ENCODE measurements at regions not wholly inside any gene's neighbourhood (a gene's known extent, or its start where the extent isn't known, plus 50 kb on each side); places are given as distances from the start of the nearest gene placed in this dataset.
A peak's percentile ranks its signal among the peaks of the same experiment; 100 is the strongest.

DNA sequence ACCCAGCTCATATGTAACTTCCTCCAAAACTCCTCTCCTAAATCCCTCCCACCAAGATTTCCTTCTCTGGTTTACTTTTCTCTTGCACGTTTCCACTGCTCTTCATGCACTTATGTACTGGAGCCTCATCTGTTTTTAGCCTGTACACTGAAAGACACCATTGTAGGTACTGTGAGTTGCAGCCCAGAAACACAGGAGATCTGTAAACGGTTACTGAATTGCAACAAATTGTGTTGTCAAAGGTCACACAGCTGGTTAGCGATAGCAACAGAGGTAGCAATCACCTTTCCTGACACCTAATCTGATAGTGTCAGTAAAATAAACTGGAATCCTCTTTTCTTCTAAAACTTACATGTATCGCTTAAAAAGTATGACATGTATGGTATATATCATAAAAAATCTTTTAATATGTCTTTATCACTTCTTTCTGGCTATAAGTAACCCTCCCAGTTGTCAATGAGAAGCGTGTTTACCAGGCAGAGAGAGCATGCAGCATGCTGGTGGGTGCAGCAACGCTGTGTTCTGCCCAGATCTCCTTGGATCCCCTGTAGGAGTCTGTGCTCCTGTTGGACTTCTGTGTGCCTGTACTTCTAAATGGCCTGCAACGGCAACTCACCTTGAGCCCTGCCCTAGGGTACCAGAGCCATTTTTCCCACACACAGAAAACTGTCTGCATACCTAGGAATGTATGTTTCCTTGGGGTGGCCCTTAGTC, 121.5 kb upstream of the CPM start:
- Histone ChIP-seq H3K4me1 (ENCODE audit: insufficient read depth, low read length) (peaks cover 21% of the 10 kb centered on the region), H3K4me3 (ENCODE audit: insufficient read depth, low read depth, low read length) (no peak overlapping the region), H3K9ac (ENCODE audit: low read length) (no peak overlapping the region), H3K79me2 (ENCODE audit: insufficient read depth, low read length) (no peaks in the 10 kb centered on the region), H2AFZ (ENCODE audit: low read depth, low read length) (no peak overlapping the region), H3K4me2 (ENCODE audit: low read length) (no peak overlapping the region), H4K20me1 (ENCODE audit: insufficient read depth, low read length) (no peaks in the 10 kb centered on the region), H3K36me3 (ENCODE audit: insufficient read depth, low read length) (no peaks in the 10 kb centered on the region), H3K9me3 (ENCODE audit: insufficient read depth, low read depth, low read length) (no peaks in the 10 kb centered on the region), H3K27ac (ENCODE audit: low read depth, low read length) (no peak overlapping the region), H3K27me3 (ENCODE audit: insufficient read depth, low read length) (no peaks in the 10 kb centered on the region)
- Mint-ChIP-seq H3K27me3 (ENCODE audit: low read depth, unreplicated experiment) (no peaks in the 10 kb centered on the region), H3K27ac (ENCODE audit: unreplicated experiment) (peak overlapping the region; percentile 85), H3K4me1 (ENCODE audit: low read depth, unreplicated experiment) (peaks cover 27% of the 10 kb centered on the region), H3K4me3 (ENCODE audit: unreplicated experiment) (no peak overlapping the region), H3K9me3 (ENCODE audit: unreplicated experiment) (peaks cover 7% of the 10 kb centered on the region), H3K36me3 (ENCODE audit: low read depth, unreplicated experiment) (peaks cover 2% of the 10 kb centered on the region)
- DNase-seq (ENCODE audit: low read depth) (no peak), FAIRE-seq (no peak)
- no peak for TF ChIP-seq EZH2 (IDR thresholded peaks at IDR 0.05; ENCODE audit: insufficient read depth, low read length)
- TF ChIP-seq, protein P1, sequence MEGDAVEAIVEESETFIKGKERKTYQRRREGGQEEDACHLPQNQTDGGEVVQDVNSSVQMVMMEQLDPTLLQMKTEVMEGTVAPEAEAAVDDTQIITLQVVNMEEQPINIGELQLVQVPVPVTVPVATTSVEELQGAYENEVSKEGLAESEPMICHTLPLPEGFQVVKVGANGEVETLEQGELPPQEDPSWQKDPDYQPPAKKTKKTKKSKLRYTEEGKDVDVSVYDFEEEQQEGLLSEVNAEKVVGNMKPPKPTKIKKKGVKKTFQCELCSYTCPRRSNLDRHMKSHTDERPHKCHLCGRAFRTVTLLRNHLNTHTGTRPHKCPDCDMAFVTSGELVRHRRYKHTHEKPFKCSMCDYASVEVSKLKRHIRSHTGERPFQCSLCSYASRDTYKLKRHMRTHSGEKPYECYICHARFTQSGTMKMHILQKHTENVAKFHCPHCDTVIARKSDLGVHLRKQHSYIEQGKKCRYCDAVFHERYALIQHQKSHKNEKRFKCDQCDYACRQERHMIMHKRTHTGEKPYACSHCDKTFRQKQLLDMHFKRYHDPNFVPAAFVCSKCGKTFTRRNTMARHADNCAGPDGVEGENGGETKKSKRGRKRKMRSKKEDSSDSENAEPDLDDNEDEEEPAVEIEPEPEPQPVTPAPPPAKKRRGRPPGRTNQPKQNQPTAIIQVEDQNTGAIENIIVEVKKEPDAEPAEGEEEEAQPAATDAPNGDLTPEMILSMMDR (IDR thresholded peaks at IDR 0.05; ENCODE audit: insufficient read depth, low read depth, low read length) = no peak

DNA sequence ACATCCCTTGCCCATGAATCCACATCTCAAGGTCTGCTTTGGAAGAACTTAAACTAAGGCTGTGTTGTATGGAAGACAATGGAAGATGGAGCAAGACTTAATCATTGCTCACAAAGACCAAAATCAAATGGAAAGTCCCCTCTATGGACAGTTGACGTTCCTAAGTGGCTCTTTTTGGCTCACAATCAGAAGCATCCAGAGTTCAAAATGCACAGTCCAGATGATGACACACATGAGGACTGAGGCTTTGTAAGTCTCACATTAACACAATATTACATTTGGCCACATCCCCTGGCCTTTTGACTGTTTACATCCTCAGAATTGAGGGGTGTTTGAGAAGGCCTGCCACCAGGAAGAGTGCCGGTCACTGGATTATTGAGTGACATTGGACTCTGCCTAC, 122.3 kb upstream of the CPM start:
- Histone ChIP-seq H3K9ac (ENCODE audit: low read length) (no peak overlapping the region), H3K4me2 (ENCODE audit: low read length) (no peak overlapping the region), H3K4me3 (ENCODE audit: insufficient read depth, low read depth, low read length) (no peak overlapping the region), H4K20me1 (ENCODE audit: insufficient read depth, low read length) (no peaks in the 10 kb centered on the region), H3K36me3 (ENCODE audit: insufficient read depth, low read length) (no peaks in the 10 kb centered on the region), H3K79me2 (ENCODE audit: insufficient read depth, low read length) (no peaks in the 10 kb centered on the region), H3K4me1 (ENCODE audit: insufficient read depth, low read length) (peaks cover 21% of the 10 kb centered on the region), H3K27me3 (ENCODE audit: insufficient read depth, low read length) (no peaks in the 10 kb centered on the region), H3K9me3 (ENCODE audit: insufficient read depth, low read depth, low read length) (no peaks in the 10 kb centered on the region), H3K27ac (ENCODE audit: low read depth, low read length) (no peak overlapping the region), H2AFZ (ENCODE audit: low read depth, low read length) (no peak overlapping the region)
- TF ChIP-seq, protein P1 (IDR thresholded peaks at IDR 0.05; ENCODE audit: insufficient read depth, low read depth, low read length) = no peak
- no peak for FAIRE-seq
- peaks cover 7% of the 10 kb centered on the region for H3K9me3 Mint-ChIP-seq (ENCODE audit: unreplicated experiment)
- H3K36me3 Mint-ChIP-seq (ENCODE audit: low read depth, unreplicated experiment) = peaks cover 2% of the 10 kb centered on the region
- no peak overlapping the region for H3K4me3 Mint-ChIP-seq (ENCODE audit: unreplicated experiment)
- peaks cover 27% of the 10 kb centered on the region for H3K4me1 Mint-ChIP-seq (ENCODE audit: low read depth, unreplicated experiment)
- peak overlapping the region; percentile 85 for H3K27ac Mint-ChIP-seq (ENCODE audit: unreplicated experiment)
- no peaks in the 10 kb centered on the region for H3K27me3 Mint-ChIP-seq (ENCODE audit: low read depth, unreplicated experiment)
- DNase-seq (ENCODE audit: low read depth) = no peak

DNA sequence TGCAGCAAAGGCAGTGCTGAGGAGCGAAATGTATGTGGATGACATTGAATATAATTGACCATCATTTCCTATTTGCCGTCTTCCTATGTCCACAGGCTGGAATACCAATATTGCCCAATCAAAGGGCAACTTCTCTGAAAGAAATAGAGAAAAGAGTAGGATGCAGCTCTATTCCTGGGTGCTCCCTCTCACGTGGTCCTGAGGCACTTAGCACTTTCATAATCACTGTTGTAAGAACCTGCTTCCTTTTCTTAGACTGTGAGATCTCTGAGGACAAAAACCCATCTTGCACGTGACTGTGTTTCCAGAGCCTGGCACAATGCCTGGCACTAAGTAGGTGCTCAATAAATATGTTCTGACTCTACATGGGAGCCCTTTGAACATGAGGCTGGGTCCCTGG, 122.7 kb upstream of the CPM start:
- Histone ChIP-seq H3K36me3 (ENCODE audit: insufficient read depth, low read length) (no peaks in the 10 kb centered on the region), H3K4me1 (ENCODE audit: insufficient read depth, low read length) (peaks cover 21% of the 10 kb centered on the region), H3K27me3 (ENCODE audit: insufficient read depth, low read length) (no peaks in the 10 kb centered on the region), H3K4me2 (ENCODE audit: low read length) (no peak overlapping the region), H3K4me3 (ENCODE audit: insufficient read depth, low read depth, low read length) (no peak overlapping the region), H3K27ac (ENCODE audit: low read depth, low read length) (no peak overlapping the region), H3K9me3 (ENCODE audit: insufficient read depth, low read depth, low read length) (no peaks in the 10 kb centered on the region), H3K9ac (ENCODE audit: low read length) (no peak overlapping the region), H2AFZ (ENCODE audit: low read depth, low read length) (no peak overlapping the region), H3K79me2 (ENCODE audit: insufficient read depth, low read length) (no peaks in the 10 kb centered on the region), H4K20me1 (ENCODE audit: insufficient read depth, low read length) (no peaks in the 10 kb centered on the region)
- peaks cover 7% of the 10 kb centered on the region for H3K9me3 Mint-ChIP-seq (ENCODE audit: unreplicated experiment)
- no peak for FAIRE-seq
- peaks cover 2% of the 10 kb centered on the region for H3K36me3 Mint-ChIP-seq (ENCODE audit: low read depth, unreplicated experiment)
- DNase-seq (ENCODE audit: low read depth) = no peak
- no peak overlapping the region for H3K4me3 Mint-ChIP-seq (ENCODE audit: unreplicated experiment)
- H3K27me3 Mint-ChIP-seq (ENCODE audit: low read depth, unreplicated experiment) = no peaks in the 10 kb centered on the region
- peaks cover 27% of the 10 kb centered on the region for H3K4me1 Mint-ChIP-seq (ENCODE audit: low read depth, unreplicated experiment)
- no peak overlapping the region for H3K27ac Mint-ChIP-seq (ENCODE audit: unreplicated experiment)
- TF ChIP-seq, protein P1 (IDR thresholded peaks at IDR 0.05; ENCODE audit: insufficient read depth, low read depth, low read length) = no peak
- TF ChIP-seq EZH2 (IDR thresholded peaks at IDR 0.05; ENCODE audit: insufficient read depth, low read length) = no peak
